PC-9 (cell line): ENCODE measurements at regions not wholly inside any gene's neighbourhood (a gene's known extent, or its start where the extent isn't known, plus 50 kb on each side); places are given as distances from the start of the nearest gene placed in this dataset.

ENCODE experiments used
- BruUV-seq: library from RNA; stranded (reverse); fragments of 400-500 nt; replicated peaks from 2 replicates; lab custom pipeline; 2021; lab: Mats Ljungman, UMichigan
- CTCF ChIA-PET: fragments of 300-600 bp; sonication (Branson Sonifier 250); formaldehyde crosslinking; loops from one replicate; lab custom pipeline; 2022; ENCODE audit warnings: antibody characterized with exemption; lab: Charles Lee
- POLR2A ChIA-PET: fragments of 300-600 bp; sonication (Branson Sonifier 250); formaldehyde crosslinking; loops from one replicate; lab custom pipeline; 2022; ENCODE audit warnings: antibody characterized with exemption; ENCODE audit not compliant: unreplicated experiment; lab: Charles Lee
- DNase-seq, 2 experiments: peaks; one replicate each; pipeline versions ENCODE4 v3.0.0 to v3.0.0-alpha.2; 2015 to 2022; ENCODE audit warnings: mixed read lengths in 1 of 2
- H2AFZ ChIP-seq: fragments of 200-600 bp; sonication (generic); 2 replicates; pipeline ENCODE4 v1.8.1; 2017; ENCODE audit warnings: antibody characterized with exemption
- H3F3A ChIP-seq: fragments of 200-600 bp; sonication (generic); 2 replicates; pipeline ENCODE4 v1.8.1; 2017; ENCODE audit warnings: antibody characterized with exemption, mild to moderate bottlenecking, low read depth; ENCODE audit not compliant: insufficient read depth
- H3K27ac ChIP-seq: fragments of 200-600 bp; sonication (generic); 2 replicates; pipeline ENCODE4 v1.6.1; 2016; ENCODE audit warnings: mixed run types
- H3K27me3 ChIP-seq: fragments of 200-600 bp; sonication (generic); 2 replicates; pipeline ENCODE4 v1.6.1; 2016; ENCODE audit warnings: low read depth, mixed run types; ENCODE audit not compliant: insufficient read depth
- H3K36me3 ChIP-seq: fragments of 200-600 bp; sonication (generic); 2 replicates; pipeline ENCODE4 v1.6.1; 2016; ENCODE audit warnings: low read depth, mixed run types
- H3K4me1 ChIP-seq: fragments of 200-600 bp; sonication (generic); replicated peaks from 2 replicates; pipeline ENCODE4 v1.6.1; 2016; ENCODE audit warnings: mixed run types; ENCODE audit not compliant: insufficient read depth
- H3K4me2 ChIP-seq: fragments of 200-600 bp; sonication (generic); 2 replicates; pipeline ENCODE4 v1.6.1; 2017; ENCODE audit warnings: mixed run types
- H3K4me3 ChIP-seq: fragments of 200-600 bp; sonication (generic); 2 replicates; pipeline ENCODE4 v1.6.1; 2016; ENCODE audit warnings: mixed run types
- H3K79me2 ChIP-seq: fragments of 200-600 bp; sonication (generic); 2 replicates; pipeline ENCODE4 v1.6.1; 2017; ENCODE audit warnings: low read depth, mixed run types
- H3K9me2 ChIP-seq: fragments of 200-600 bp; sonication (generic); 2 replicates; pipeline ENCODE4 v1.8.1; 2017; ENCODE audit warnings: mild to moderate bottlenecking; ENCODE audit not compliant: insufficient read depth
- H3K9me3 ChIP-seq: fragments of 200-600 bp; sonication (generic); 2 replicates; pipeline ENCODE4 v1.8.1; 2016; ENCODE audit warnings: low read depth; ENCODE audit not compliant: insufficient read depth
- H4K20me1 ChIP-seq: fragments of 200-600 bp; sonication (generic); 2 replicates; pipeline ENCODE4 v1.8.1; 2017; ENCODE audit not compliant: insufficient read depth
- CTCF ChIP-seq: fragments of 200-600 bp; sonication (generic); conservative IDR thresholded peaks from 2 replicates; pipeline ENCODE4 v1.6.1; 2017; ENCODE audit warnings: mixed run types, antibody characterized with exemption, mild to moderate bottlenecking, moderate library complexity
- EZH2 ChIP-seq: fragments of 200-600 bp; sonication (generic); IDR thresholded peaks from 2 replicates; pipeline ENCODE4 v1.8.0; 2017; ENCODE audit warnings: antibody characterized with exemption, low read depth
- intact Hi-C: fragments of 100-400 bp; cut with micrococcal nuclease; formaldehyde crosslinking; loops from one replicate; pipeline ENCODE4 v1.10.0; 2022; ENCODE audit not compliant: unreplicated experiment

- Histone ChIP-seq H3K9me3 (no peaks in the 10 kb centered on the region), H3K27me3 (no peaks in the 10 kb centered on the region), H3K27ac (no peak overlapping the region), H3K36me3 (no peaks in the 10 kb centered on the region), H3K4me2 (no peak overlapping the region), H4K20me1 (no peaks in the 10 kb centered on the region), H3K4me1 (no peaks in the 10 kb centered on the region), H3F3A (no peaks in the 10 kb centered on the region), H3K79me2 (no peaks in the 10 kb centered on the region), H3K9me2 (no peaks in the 10 kb centered on the region), H2AFZ (no peak overlapping the region), H3K4me3 (no peak overlapping the region)
- BruUV-seq = no TSS peak
- ChIA-PET POLR2A (no interaction called here), CTCF (no interaction called here)
- intact Hi-C loops = no loop called here
- no peak for DNase-seq
- TF ChIP-seq CTCF = no peak
- no peak for TF ChIP-seq EZH2
Measured at GRCh38 chr1:191609305-191609704, 549.0 kb upstream of the RGS18 start.

GRCh38 chr1:191615101-191615821, 543.0 kb upstream of the RGS18 start:
- TF ChIP-seq EZH2 (no peak), CTCF (no peak)
- no peaks in the 10 kb centered on the region; the same call in 1 of the 2 replicates for H3K9me3 ChIP-seq
- H4K20me1 ChIP-seq = no peaks in the 10 kb centered on the region
- no peak overlapping the region for H3K27ac ChIP-seq
- no peaks in the 10 kb centered on the region for H3K79me2 ChIP-seq
- no peak overlapping the region for H3K4me2 ChIP-seq
- no peak overlapping the region for H3K4me3 ChIP-seq
- intact Hi-C loops = no loop called here
- CTCF ChIA-PET = no interaction called here
- no peaks in the 10 kb centered on the region for H3K36me3 ChIP-seq
- POLR2A ChIA-PET = no interaction called here
- H2AFZ ChIP-seq = 0 out of 2 replicates have a peak overlapping the region, but pooled peaks have one; percentile 24
- no peaks in the 10 kb centered on the region for H3K27me3 ChIP-seq
- H3F3A ChIP-seq = no peaks in the 10 kb centered on the region
- H3K4me1 ChIP-seq = no peaks in the 10 kb centered on the region
- DNase-seq = no peak
- H3K9me2 ChIP-seq = no peaks in the 10 kb centered on the region
- no TSS peak for BruUV-seq

DNA sequence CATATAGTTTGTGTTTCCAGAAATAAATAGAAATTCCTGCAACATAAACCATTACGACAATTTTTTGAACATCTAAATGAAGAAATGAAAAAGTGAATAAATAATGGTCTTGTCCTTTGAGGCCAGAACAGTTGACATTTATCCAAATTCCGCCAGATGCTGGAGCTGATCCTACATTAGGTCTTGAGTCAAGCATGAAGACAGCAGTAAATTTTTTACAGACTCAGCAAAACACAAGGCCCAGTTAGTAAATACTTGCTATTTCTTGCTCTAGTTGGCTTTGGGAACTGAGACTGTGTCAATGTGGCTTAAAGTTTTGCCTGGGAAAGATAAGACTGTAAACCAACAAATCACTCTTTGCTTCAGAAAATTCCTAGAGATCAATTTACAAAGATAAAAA, 540.1 kb upstream of the RGS18 start:
- no peak for DNase-seq
- Histone ChIP-seq H3F3A (no peaks in the 10 kb centered on the region), H4K20me1 (no peaks in the 10 kb centered on the region), H3K36me3 (no peaks in the 10 kb centered on the region), H3K9me2 (no peaks in the 10 kb centered on the region), H3K4me2 (no peak overlapping the region), H3K79me2 (no peaks in the 10 kb centered on the region), H2AFZ (no peak overlapping the region), H3K9me3 (no peaks in the 10 kb centered on the region; the same call in 1 of the 2 replicates), H3K27me3 (no peaks in the 10 kb centered on the region), H3K27ac (no peak overlapping the region), H3K4me3 (no peak overlapping the region), H3K4me1 (no peaks in the 10 kb centered on the region)
- BruUV-seq = no TSS peak
- intact Hi-C loops = no loop called here
- ChIA-PET POLR2A (no interaction called here), CTCF (no interaction called here)
- TF ChIP-seq CTCF = no peak
- no peak for TF ChIP-seq EZH2
